ENCODE measurements at regions not wholly inside any gene's neighbourhood (a gene's known extent, or its start where the extent isn't known, plus 50 kb on each side); places are given as distances from the start of the nearest gene placed in this dataset.

GRCh38 chr18:78523850-78524249, 455.8 kb upstream of the SALL3 start:
- TF ChIP-seq CTCF (conservative IDR thresholded peaks at IDR 0.05; ENCODE audit: low read length): no peak
- H3K4me3 ChIP-seq (ENCODE audit: low read length): no peak overlapping the region
- no peak for DNase-seq (ENCODE audit: low read depth)

GRCh38 chr18:78525366-78526111, 454.1 kb upstream of the SALL3 start:
- no peak for DNase-seq (ENCODE audit: low read depth)
- TF ChIP-seq CTCF (conservative IDR thresholded peaks at IDR 0.05; ENCODE audit: low read length): no peak
- no peak overlapping the region for H3K4me3 ChIP-seq (ENCODE audit: low read length)

GRCh38 chr18:78526275-78526674, 453.3 kb upstream of the SALL3 start:
- no peak overlapping the region for H3K4me3 ChIP-seq (ENCODE audit: low read length)
- no peak for DNase-seq (ENCODE audit: low read depth)
- no peak for TF ChIP-seq CTCF (conservative IDR thresholded peaks at IDR 0.05; ENCODE audit: low read length)

- TF ChIP-seq CTCF (conservative IDR thresholded peaks at IDR 0.05; ENCODE audit: low read length): no peak
- no peak for DNase-seq (ENCODE audit: low read depth)
These were observed 452.5 kb upstream of the SALL3 start for GRCh38 chr18:78526923-78527711.

GRCh38 chr18:78527984-78528383, 451.6 kb upstream of the SALL3 start:
- DNase-seq (ENCODE audit: low read depth): no peak
- H3K4me3 ChIP-seq (ENCODE audit: low read length): no peak overlapping the region
- TF ChIP-seq CTCF (conservative IDR thresholded peaks at IDR 0.05; ENCODE audit: low read length): no peak

More at GRCh38 chr18:78526923-78527711, 452.5 kb upstream of the SALL3 start:
- no peak overlapping the region for H3K4me3 ChIP-seq (ENCODE audit: low read length)

- no peak for DNase-seq (ENCODE audit: low read depth)
- TF ChIP-seq CTCF (conservative IDR thresholded peaks at IDR 0.05; ENCODE audit: low read length): no peak
- H3K4me3 ChIP-seq (ENCODE audit: low read length): no peak overlapping the region
These were observed 451.0 kb upstream of the SALL3 start for GRCh38 chr18:78528411-78529258.

All from AG10803 (cell line).